Mesenchymal stem cell (in vitro differentiated cells and primary cell): ENCODE measurements at regions not wholly inside any gene's neighbourhood (a gene's known extent, or its start where the extent isn't known, plus 50 kb on each side); places are given as distances from the start of the nearest gene placed in this dataset.
A peak's percentile ranks its signal among the peaks of the same experiment; 100 is the strongest.

ENCODE experiments used
- DNase-seq: peaks from one replicate; pipeline ENCODE4 v3.0.0-alpha.2; 2013
- H2AFZ ChIP-seq: one replicate; pipeline ENCODE4 v1.6.1; 2013; ENCODE audit warnings: low read depth, mild to moderate bottlenecking, control low read depth, inconsistent platforms, low read length, moderate library complexity
- H2AK5ac ChIP-seq: 2 replicates; pipeline ENCODE4 v1.6.1; 2013; ENCODE audit warnings: low read length, moderate library complexity, mild to moderate bottlenecking, inconsistent platforms; ENCODE audit not compliant: severe bottlenecking
- H2BK120ac ChIP-seq: one replicate; pipeline ENCODE4 v1.6.1; 2013; ENCODE audit warnings: low read depth, mild to moderate bottlenecking, inconsistent platforms, low read length, moderate library complexity
- H2BK12ac ChIP-seq, 2 experiments: one replicate each; pipeline ENCODE4 v1.6.1; 2013; ENCODE audit warnings: inconsistent platforms in 2 of 2, low read length in 2 of 2, mild to moderate bottlenecking in 2 of 2, moderate library complexity in 2 of 2, control low read depth in 1 of 2
- H2BK15ac ChIP-seq: one replicate; pipeline ENCODE4 v1.6.1; 2013; ENCODE audit warnings: mild to moderate bottlenecking, low read depth, inconsistent platforms; ENCODE audit not compliant: poor library complexity, severe bottlenecking
- H2BK5ac ChIP-seq: 2 replicates; pipeline ENCODE4 v1.6.1; 2013; ENCODE audit warnings: low read depth, mild to moderate bottlenecking, low read length, control low read depth, inconsistent platforms; ENCODE audit not compliant: poor library complexity, severe bottlenecking
- H3K14ac ChIP-seq, 2 experiments: one replicate each; pipeline ENCODE4 v1.6.1; 2013; ENCODE audit warnings: inconsistent platforms in 2 of 2, low read length in 2 of 2, control low read depth in 1 of 2, mild to moderate bottlenecking in 1 of 2, moderate library complexity in 1 of 2
- H3K18ac ChIP-seq, 2 experiments: one replicate each; pipeline ENCODE4 v1.6.1; 2013; ENCODE audit warnings: inconsistent platforms in 2 of 2, low read length in 2 of 2, control low read depth in 1 of 2, low read depth in 1 of 2, mild to moderate bottlenecking in 1 of 2
- H3K23ac ChIP-seq, 2 experiments: one replicate each; pipeline ENCODE4 v1.6.1; 2013; ENCODE audit warnings: inconsistent platforms in 2 of 2, low read length in 2 of 2, mild to moderate bottlenecking in 2 of 2, moderate library complexity in 2 of 2, control low read depth in 1 of 2
- H3K27ac ChIP-seq: 2 replicates; pipeline ENCODE4 v1.5.1; 2013; ENCODE audit warnings: mild to moderate bottlenecking, moderate library complexity, low read length, control low read depth, inconsistent platforms; ENCODE audit not compliant: poor library complexity, severe bottlenecking
- H3K27me3 ChIP-seq, 2 experiments: 2 replicates each; pipeline versions ENCODE4 v1.6.1 to v1.7.0; 2013; ENCODE audit warnings: low read length in 2 of 2, mild to moderate bottlenecking in 2 of 2, moderate library complexity in 2 of 2, control low read depth in 1 of 2, inconsistent platforms in 1 of 2; ENCODE audit not compliant: control insufficient read depth in 1 of 2, insufficient read depth in 1 of 2
- H3K36me3 ChIP-seq, 2 experiments: 2 replicates each; pipeline versions ENCODE4 v1.6.1 to v1.7.0; 2013; ENCODE audit warnings: low read length in 2 of 2, control low read depth in 1 of 2, inconsistent platforms in 1 of 2, low read depth in 1 of 2, mild to moderate bottlenecking in 1 of 2; ENCODE audit not compliant: insufficient read depth in 2 of 2, control insufficient read depth in 1 of 2
- H3K4ac ChIP-seq, 2 experiments: one replicate each; pipeline ENCODE4 v1.6.1; 2013; ENCODE audit warnings: inconsistent platforms in 2 of 2, low read length in 2 of 2, mild to moderate bottlenecking in 2 of 2, moderate library complexity in 2 of 2, control low read depth in 1 of 2, low read depth in 1 of 2
- H3K4me1 ChIP-seq: 2 replicates; pipeline ENCODE4 v1.6.1; 2013; ENCODE audit warnings: low read depth, low read length, control low read depth; ENCODE audit not compliant: control insufficient read depth, insufficient read depth
- H3K4me2 ChIP-seq: 2 replicates; pipeline ENCODE4 v1.6.1; 2013; ENCODE audit warnings: low read length, mild to moderate bottlenecking, inconsistent platforms; ENCODE audit not compliant: poor library complexity, severe bottlenecking
- H3K4me3 ChIP-seq, 2 experiments: 2 replicates each; pipeline versions ENCODE4 v1.5.1 to v1.7.0; 2013; ENCODE audit warnings: low read length in 2 of 2, mild to moderate bottlenecking in 2 of 2, control low read depth in 1 of 2, low read depth in 1 of 2; ENCODE audit not compliant: insufficient read depth in 1 of 2
- H3K79me1 ChIP-seq: replicated peaks from 2 replicates; pipeline ENCODE4 v1.6.1; 2013; ENCODE audit warnings: mild to moderate bottlenecking, control low read depth, low read length, inconsistent platforms; ENCODE audit not compliant: poor library complexity, severe bottlenecking
- H3K9ac ChIP-seq: 2 replicates; pipeline ENCODE4 v1.7.0; 2013; ENCODE audit warnings: mild to moderate bottlenecking, low read length, moderate library complexity
- H3K9me3 ChIP-seq: 2 replicates; pipeline ENCODE4 v1.7.0; 2013; ENCODE audit warnings: mild to moderate bottlenecking, low read length; ENCODE audit not compliant: control insufficient read depth
- H4K8ac ChIP-seq: one replicate; pipeline ENCODE4 v1.6.1; 2013; ENCODE audit warnings: inconsistent platforms, mild to moderate bottlenecking, low read length, moderate library complexity
- H4K91ac ChIP-seq: one replicate; pipeline ENCODE4 v1.6.1; 2013; ENCODE audit warnings: mild to moderate bottlenecking, low read length, inconsistent platforms
- WGBS: methylation state at CpG from one replicate; pipeline ENCODE4 v1.1.7; 2013; ENCODE audit warnings: mixed read lengths; 5-methylcytosine and 5-hydroxymethylcytosine counted together

DNA sequence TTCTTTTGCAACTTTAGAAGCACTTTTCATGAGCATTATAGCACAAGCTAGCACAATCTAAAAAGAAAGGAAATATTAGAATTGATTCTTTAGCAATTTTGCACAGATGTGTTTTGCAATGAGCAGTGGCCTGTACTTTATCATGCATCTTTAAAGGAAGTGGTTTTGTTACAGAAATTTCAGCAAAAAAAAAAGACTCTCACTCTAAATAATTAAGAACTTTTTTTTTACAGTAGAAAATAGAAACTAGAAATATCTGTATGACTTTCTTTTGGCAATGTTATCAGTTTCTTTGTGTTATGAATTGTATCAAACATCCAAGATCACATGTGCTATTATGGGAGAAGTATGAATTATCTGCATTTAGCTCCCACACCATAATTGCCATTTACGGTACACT, 195.7 kb upstream of the KLF6 start:
- Histone ChIP-seq H2AK5ac (no peak overlapping the region), H3K27me3 (no peaks in the 10 kb centered on the region), H3K4me2 (no peak overlapping the region), H3K4ac (no peak overlapping the region), H3K9ac (no peak overlapping the region), H2AFZ (no peak overlapping the region), H2BK15ac (no peak overlapping the region), H3K18ac (no peak overlapping the region), H3K4me3 (no peak overlapping the region), H3K27ac (no peak overlapping the region), H2BK12ac (no peak overlapping the region), H3K79me1 (no peaks in the 10 kb centered on the region), H3K9me3 (peaks cover 15% of the 10 kb centered on the region), H3K36me3 (no peaks in the 10 kb centered on the region), H4K91ac (no peak overlapping the region), H3K4me1 (peaks cover 4% of the 10 kb centered on the region), H4K8ac (no peak overlapping the region), H2BK5ac (no peak overlapping the region), H3K23ac (no peak overlapping the region), H2BK120ac (no peak overlapping the region), H3K14ac (no peak overlapping the region)
- DNase-seq: no peak
- WGBS: no CpG with 5 or more reads among the region's 1 CpG

DNA sequence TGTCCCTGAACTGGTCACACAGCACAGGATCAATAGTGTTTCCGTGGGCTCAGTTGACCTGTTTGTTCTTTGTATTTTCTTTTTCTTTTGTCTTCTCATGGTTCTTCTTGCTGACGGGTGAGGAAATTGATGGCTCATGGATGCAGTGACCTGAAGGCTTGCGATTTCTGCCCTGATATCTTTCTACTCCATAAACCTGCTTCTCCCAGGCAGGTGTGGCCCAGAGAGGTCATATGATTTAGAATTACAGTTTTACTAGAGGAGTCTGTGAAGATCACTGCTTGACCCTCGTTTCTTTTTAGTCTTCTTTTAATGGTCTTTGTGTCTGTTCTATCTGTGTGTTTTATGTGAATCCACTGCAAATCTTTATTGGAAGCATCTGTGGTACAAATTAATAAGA, 195.1 kb upstream of the KLF6 start:
- H2BK120ac ChIP-seq: no peak overlapping the region
- no peak overlapping the region for H3K18ac ChIP-seq
- no peak overlapping the region for H2AK5ac ChIP-seq
- H4K8ac ChIP-seq: no peak overlapping the region
- no peak for DNase-seq
- no peak overlapping the region for H3K14ac ChIP-seq
- H3K4me2 ChIP-seq: no peak overlapping the region
- no peak overlapping the region for H2BK15ac ChIP-seq
- H4K91ac ChIP-seq: no peak overlapping the region
- no peak overlapping the region for H2BK5ac ChIP-seq
- no peaks in the 10 kb centered on the region for H3K27me3 ChIP-seq
- H3K9me3 ChIP-seq: peaks cover 15% of the 10 kb centered on the region
- peaks cover 5% of the 10 kb centered on the region for H3K4me1 ChIP-seq
- WGBS: 85% methylated on average over 2 of the region's 4 CpGs
- H3K23ac ChIP-seq: no peak overlapping the region
- H3K36me3 ChIP-seq: no peaks in the 10 kb centered on the region
- H3K4ac ChIP-seq: no peak overlapping the region
- no peak overlapping the region for H3K4me3 ChIP-seq
- H3K27ac ChIP-seq: no peak overlapping the region
- no peak overlapping the region for H2AFZ ChIP-seq
- no peak overlapping the region for H2BK12ac ChIP-seq
- H3K9ac ChIP-seq: no peak overlapping the region
- no peaks in the 10 kb centered on the region for H3K79me1 ChIP-seq

DNA sequence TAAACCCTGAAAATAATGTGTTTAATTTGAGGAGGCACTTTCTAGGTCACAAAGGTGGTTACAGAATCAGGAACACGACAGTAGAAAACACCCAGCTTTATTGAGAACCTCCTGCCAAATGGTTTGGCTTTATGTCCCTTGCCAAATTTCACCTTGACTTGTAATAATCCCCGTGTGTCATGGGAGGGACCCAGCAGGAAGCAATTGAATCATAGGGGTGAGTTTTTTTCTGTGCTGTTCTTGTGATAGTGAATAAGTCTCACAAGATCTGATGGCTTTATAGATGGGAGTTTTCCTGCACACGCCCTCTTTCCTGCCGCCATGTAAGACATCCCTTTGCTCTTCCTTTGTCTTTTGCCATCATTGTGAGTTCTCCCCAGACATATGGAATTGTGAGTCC, 193.8 kb upstream of the KLF6 start:
- Histone ChIP-seq H3K4me1 (peaks cover 5% of the 10 kb centered on the region), H3K14ac (no peak overlapping the region), H4K8ac (no peak overlapping the region), H2AFZ (no peak overlapping the region), H4K91ac (no peak overlapping the region), H3K36me3 (no peaks in the 10 kb centered on the region), H3K4me2 (no peak overlapping the region), H3K27ac (no peak overlapping the region), H3K9ac (no peak overlapping the region), H2BK5ac (no peak overlapping the region), H2BK120ac (peak overlapping the region; percentile 8), H2BK12ac (no peak overlapping the region), H3K23ac (no peak overlapping the region), H3K4me3 (no peak overlapping the region), H2AK5ac (no peak overlapping the region), H3K18ac (no peak overlapping the region), H3K79me1 (no peaks in the 10 kb centered on the region), H3K4ac (no peak overlapping the region), H2BK15ac (no peak overlapping the region), H3K9me3 (peaks cover 15% of the 10 kb centered on the region), H3K27me3 (no peaks in the 10 kb centered on the region)
- 85% methylated on average over 3 of the region's 4 CpGs for WGBS
- no peak for DNase-seq

DNA sequence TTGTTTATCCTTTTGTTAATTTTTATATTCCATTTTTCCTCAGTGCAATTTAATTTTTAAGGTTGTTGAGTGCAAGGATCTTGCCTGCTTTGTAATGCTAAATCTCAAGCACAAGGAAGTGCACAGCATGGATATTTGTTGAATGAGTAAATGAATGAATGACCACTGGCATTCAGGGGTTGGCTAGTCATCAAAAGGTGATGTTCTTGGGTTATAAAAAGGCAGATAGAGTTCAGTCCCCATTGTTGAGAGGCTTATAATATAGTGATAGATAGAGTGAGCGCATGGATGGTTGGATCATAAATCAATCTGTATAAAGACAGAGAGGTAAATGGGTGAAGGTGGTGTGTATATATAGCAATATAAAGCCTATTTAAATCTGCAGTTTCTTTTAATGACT, 193.2 kb upstream of the KLF6 start:
- Histone ChIP-seq H2BK5ac (no peak overlapping the region), H3K18ac (no peak overlapping the region), H3K9ac (no peak overlapping the region), H3K9me3 (peaks cover 12% of the 10 kb centered on the region), H2BK12ac (no peak overlapping the region), H3K4me1 (peaks cover 5% of the 10 kb centered on the region), H2AFZ (no peak overlapping the region), H4K91ac (no peak overlapping the region), H3K23ac (no peak overlapping the region), H2BK120ac (no peak overlapping the region), H3K79me1 (no peaks in the 10 kb centered on the region), H3K27me3 (no peaks in the 10 kb centered on the region), H4K8ac (no peak overlapping the region), H2BK15ac (no peak overlapping the region), H2AK5ac (no peak overlapping the region), H3K4me3 (no peak overlapping the region), H3K14ac (no peak overlapping the region), H3K36me3 (no peaks in the 10 kb centered on the region), H3K27ac (no peak overlapping the region), H3K4me2 (no peak overlapping the region), H3K4ac (no peak overlapping the region)
- WGBS: 60% methylated on average over 1 of the region's 1 CpG
- peak; percentile 21 for DNase-seq
